CD4-positive, CD25-positive, alpha-beta regulatory T cell (primary cell): ENCODE measurements at regions not wholly inside any gene's neighbourhood (a gene's known extent, or its start where the extent isn't known, plus 50 kb on each side); places are given as distances from the start of the nearest gene placed in this dataset.
A peak's percentile ranks its signal among the peaks of the same experiment; 100 is the strongest.
"Not testable (repeated sequence)": the region's sequence is repeated elsewhere in the genome, so short reads cannot be mapped to it uniquely, and the experiment has no call there.

Experiments used
- ATAC-seq, 2 donors: fragments of 150-1000 bp; cut with Tn5 transposase; one replicate each; pipeline ENCODE4 v1.10.0; 2021; ENCODE audit warnings: low read depth in 2 of 2, moderate number of reproducible peaks in 2 of 2, moderate library complexity in 1 of 2
- DNase-seq, 3 donors: peaks; one replicate each; pipeline versions ENCODE4 v3.0.0 to v3.0.0-alpha.2; 2012 to 2022; ENCODE audit warnings: mixed read lengths in 1 of 3
- H3K27ac ChIP-seq: one replicate; pipeline ENCODE4 v1.7.0; 2013; ENCODE audit warnings: mild to moderate bottlenecking, low read length; ENCODE audit not compliant: insufficient read depth, poor library complexity, severe bottlenecking
- H3K27me3 ChIP-seq: one replicate; pipeline ENCODE4 v1.7.0; 2013; ENCODE audit warnings: low read length; ENCODE audit not compliant: control insufficient read depth, insufficient read depth
- H3K36me3 ChIP-seq: one replicate; pipeline ENCODE4 v1.7.0; 2013; ENCODE audit warnings: mild to moderate bottlenecking, low read length, moderate library complexity; ENCODE audit not compliant: control insufficient read depth, insufficient read depth
- H3K4me1 ChIP-seq: 2 replicates; pipeline ENCODE4 v1.7.0; 2013; ENCODE audit warnings: mild to moderate bottlenecking, low read length; ENCODE audit not compliant: insufficient read depth, control insufficient read depth, poor library complexity, severe bottlenecking
- H3K4me3 ChIP-seq: one replicate; pipeline ENCODE4 v1.7.0; 2013; ENCODE audit warnings: low read depth, mild to moderate bottlenecking, low read length, moderate library complexity
- H3K9me3 ChIP-seq, 2 experiments: 1 replicate in 1 of 2; 2 replicates in 1 of 2; pipeline ENCODE4 v1.7.0; 2013; ENCODE audit warnings: low read length in 2 of 2, mild to moderate bottlenecking in 1 of 2, moderate library complexity in 1 of 2; ENCODE audit not compliant: control insufficient read depth in 2 of 2
- H3K27ac Mint-ChIP-seq, 3 donors: one replicate each; pipeline ENCODE4 v1.8.0; 2020 to 2022; ENCODE audit warnings: mild to moderate bottlenecking in 3 of 3, mixed read lengths in 3 of 3, moderate library complexity in 2 of 3
- H3K27me3 Mint-ChIP-seq: one replicate; pipeline ENCODE4 v1.8.0; 2022; ENCODE audit warnings: mild to moderate bottlenecking, mixed read lengths
- H3K36me3 Mint-ChIP-seq: one replicate; pipeline ENCODE4 v1.8.0; 2020; ENCODE audit warnings: mixed read lengths
- H3K4me1 Mint-ChIP-seq, 4 donors: one replicate each; pipeline ENCODE4 v1.8.0; 2020 to 2022; ENCODE audit warnings: mixed read lengths in 4 of 4, mild to moderate bottlenecking in 1 of 4
- H3K4me3 Mint-ChIP-seq, 4 donors: one replicate each; pipeline ENCODE4 v1.8.0; 2020 to 2022; ENCODE audit warnings: mild to moderate bottlenecking in 4 of 4, mixed read lengths in 4 of 4, moderate library complexity in 3 of 4
- H3K9me3 Mint-ChIP-seq, 7 donors: one replicate each; pipeline ENCODE4 v1.8.0; 2020 to 2022; ENCODE audit warnings: mixed read lengths in 7 of 7, mild to moderate bottlenecking in 3 of 7, moderate library complexity in 2 of 7

GRCh38 chrX:56494923-56495322, 68.5 kb upstream of the UBQLN2 start:
- not testable (repeated sequence) for H3K4me3 Mint-ChIP-seq, ATAC-seq, H3K27me3 ChIP-seq, H3K4me1 Mint-ChIP-seq, H3K4me3 ChIP-seq, H3K36me3 ChIP-seq, H3K27ac Mint-ChIP-seq, H3K27ac ChIP-seq, H3K4me1 ChIP-seq, H3K9me3 ChIP-seq, H3K9me3 Mint-ChIP-seq, H3K36me3 Mint-ChIP-seq, H3K27me3 Mint-ChIP-seq
- peak in 2 of 3 donors; percentile 1 to 32 for DNase-seq

- Histone ChIP-seq H3K9me3 (no peaks in the 10 kb centered on the region), H3K27me3 (no peaks in the 10 kb centered on the region), H3K36me3 (no peaks in the 10 kb centered on the region), H3K27ac (no peak overlapping the region), H3K4me3 (no peak overlapping the region), H3K4me1 (no peaks in the 10 kb centered on the region)
- no peak overlapping the region for H3K4me3 Mint-ChIP-seq
- ATAC-seq, result no peak
- DNase-seq, result no peak
- no peaks in the 10 kb centered on the region for H3K27me3 Mint-ChIP-seq
- no peaks in the 10 kb centered on the region for H3K36me3 Mint-ChIP-seq
- H3K4me1 Mint-ChIP-seq, result no peaks in the 10 kb centered on the region
- peaks cover 0 to 5% (median 1%) of the 10 kb centered on the region in 7 donors for H3K9me3 Mint-ChIP-seq
- H3K27ac Mint-ChIP-seq, result no peak overlapping the region
These were observed 64.7 kb upstream of the UBQLN2 start for GRCh38 chrX:56498756-56499155.

DNA sequence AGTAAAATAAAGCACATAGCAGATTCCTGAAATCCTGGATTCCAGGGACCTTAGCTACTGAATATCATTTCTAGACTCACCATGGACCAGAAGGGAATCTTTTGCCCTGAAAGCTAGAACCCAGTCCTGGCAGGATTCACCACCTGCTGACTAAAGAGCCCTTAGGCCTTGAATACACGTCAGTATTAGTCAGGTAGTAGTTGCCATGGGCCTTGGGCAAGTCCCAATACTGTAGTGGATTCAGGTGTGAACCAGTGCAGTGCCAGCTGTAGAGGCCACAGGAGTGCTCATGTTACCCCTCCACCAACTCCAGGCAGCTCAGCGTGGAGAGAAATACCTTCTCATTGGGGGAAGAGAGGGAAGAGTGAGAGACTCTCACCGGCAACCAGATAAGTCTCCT, 64.1 kb upstream of the UBQLN2 start:
- Histone ChIP-seq H3K27me3 (no peaks in the 10 kb centered on the region), H3K9me3 (no peaks in the 10 kb centered on the region), H3K4me1 (no peaks in the 10 kb centered on the region), H3K36me3 (no peaks in the 10 kb centered on the region), H3K27ac (no peak overlapping the region), H3K4me3 (no peak overlapping the region)
- Mint-ChIP-seq H3K4me3 (no peak overlapping the region), H3K36me3 (no peaks in the 10 kb centered on the region), H3K9me3 (peaks cover 0 to 4% (median 0%) of the 10 kb centered on the region in 7 donors), H3K27me3 (no peaks in the 10 kb centered on the region), H3K27ac (no peak overlapping the region), H3K4me1 (peaks cover 0 to 2% (median 0%) of the 10 kb centered on the region in 4 donors)
- ATAC-seq, result no peak
- no peak for DNase-seq

- H3K4me1 Mint-ChIP-seq, result peaks cover 0 to 2% (median 0%) of the 10 kb centered on the region in 4 donors
- Histone ChIP-seq H3K4me1 (no peaks in the 10 kb centered on the region), H3K9me3 (peaks cover 0 to 4% of the 10 kb centered on the region in 2 experiments), H3K4me3 (no peak overlapping the region), H3K27ac (no peak overlapping the region), H3K36me3 (no peaks in the 10 kb centered on the region), H3K27me3 (no peaks in the 10 kb centered on the region)
- H3K27me3 Mint-ChIP-seq, result no peaks in the 10 kb centered on the region
- ATAC-seq, result no peak
- H3K9me3 Mint-ChIP-seq, result peaks cover 0 to 11% (median 2%) of the 10 kb centered on the region in 7 donors
- H3K36me3 Mint-ChIP-seq, result no peaks in the 10 kb centered on the region
- H3K4me3 Mint-ChIP-seq, result no peak overlapping the region
- no peak overlapping the region for H3K27ac Mint-ChIP-seq
- DNase-seq, result no peak
These were observed 59.3 kb upstream of the UBQLN2 start for GRCh38 chrX:56503941-56504673.

GRCh38 chrX:56505866-56506265, 57.6 kb upstream of the UBQLN2 start:
- DNase-seq (no peak), ATAC-seq (no peak)
- Histone ChIP-seq H3K4me3 (no peak overlapping the region), H3K4me1 (no peaks in the 10 kb centered on the region), H3K9me3 (peaks cover 3 to 4% of the 10 kb centered on the region in 2 experiments), H3K27ac (no peak overlapping the region), H3K36me3 (no peaks in the 10 kb centered on the region), H3K27me3 (no peaks in the 10 kb centered on the region)
- Mint-ChIP-seq H3K4me3 (peak overlapping the region in 1 of 4 donors; percentile 68), H3K9me3 (peaks cover 0 to 20% (median 6%) of the 10 kb centered on the region in 7 donors), H3K4me1 (peaks cover 0 to 2% (median 0%) of the 10 kb centered on the region in 4 donors), H3K36me3 (no peaks in the 10 kb centered on the region), H3K27ac (no peak overlapping the region), H3K27me3 (no peaks in the 10 kb centered on the region)
